GM23248 (cell line): ENCODE measurements at regions not wholly inside any gene's neighbourhood (a gene's known extent, or its start where the extent isn't known, plus 50 kb on each side); places are given as distances from the start of the nearest gene placed in this dataset.

Source experiments
- EZH2 ChIP-seq: fragments of 200-600 bp; sonication (generic); IDR thresholded peaks from 2 replicates; pipeline ENCODE4 v1.6.1; 2018; ENCODE audit warnings: antibody characterized with exemption, mild to moderate bottlenecking; ENCODE audit not compliant: insufficient read depth, poor library complexity, severe bottlenecking
- EZH2phosphoT487 ChIP-seq: fragments of 200-600 bp; sonication (generic); IDR thresholded peaks from 2 replicates; pipeline ENCODE4 v1.6.1; 2018; ENCODE audit warnings: antibody characterized with exemption, moderate library complexity, mild to moderate bottlenecking, low read depth; ENCODE audit not compliant: insufficient read depth

GRCh38 chr6:71383476-71383875 is 94.9 kb downstream of the OGFRL1 start:
- TF ChIP-seq EZH2 (no peak), EZH2phosphoT487 (no peak)
